Activated CD8-positive, alpha-beta memory T cell treated with anti-CD3 and anti-CD28 coated beads for 36 hours (primary cell): ENCODE measurements at regions not wholly inside any gene's neighbourhood (a gene's known extent, or its start where the extent isn't known, plus 50 kb on each side); places are given as distances from the start of the nearest gene placed in this dataset.
"Not testable (repeated sequence)": the region's sequence is repeated elsewhere in the genome, so short reads cannot be mapped to it uniquely, and the experiment has no call there.

Experiments
- CTCF ChIA-PET: fragments of 350-600 bp; sonication (Branson Sonifier 250); formaldehyde crosslinking; loops from one replicate; lab custom pipeline; 2021; ENCODE audit warnings: antibody characterized with exemption; lab: Charles Lee
- POLR2A ChIA-PET: fragments of 350-600 bp; sonication (Branson Sonifier 250); formaldehyde crosslinking; loops from one replicate; lab custom pipeline; 2021; ENCODE audit warnings: antibody characterized with exemption; lab: Charles Lee

DNA sequence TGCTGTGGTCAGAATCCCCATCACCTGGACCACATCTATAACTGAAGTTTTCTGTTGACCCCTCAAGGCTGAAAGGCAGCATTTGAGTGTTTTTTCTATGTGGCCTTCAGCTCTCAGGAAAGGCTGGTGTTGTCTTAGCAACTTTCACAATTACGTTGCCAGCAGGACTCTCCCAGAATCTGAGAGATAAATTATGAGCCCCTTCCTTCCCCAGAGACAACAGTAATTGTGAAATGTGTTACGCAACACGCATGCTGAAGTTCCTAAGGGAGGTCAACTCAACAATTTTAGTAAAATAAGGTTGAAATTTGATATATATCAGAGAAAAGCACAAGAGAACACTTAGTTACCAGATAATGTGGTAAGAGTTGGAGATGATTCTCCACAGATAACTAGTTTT is 216.5 kb upstream of the SLC8A1 start:
- POLR2A ChIA-PET = no interaction called here
- CTCF ChIA-PET = interaction anchor here (0.7 kb wide), 1 partner anchor 553 kb away, joined by 3 read pairs; no protein-coding TSS in a partner anchor

DNA sequence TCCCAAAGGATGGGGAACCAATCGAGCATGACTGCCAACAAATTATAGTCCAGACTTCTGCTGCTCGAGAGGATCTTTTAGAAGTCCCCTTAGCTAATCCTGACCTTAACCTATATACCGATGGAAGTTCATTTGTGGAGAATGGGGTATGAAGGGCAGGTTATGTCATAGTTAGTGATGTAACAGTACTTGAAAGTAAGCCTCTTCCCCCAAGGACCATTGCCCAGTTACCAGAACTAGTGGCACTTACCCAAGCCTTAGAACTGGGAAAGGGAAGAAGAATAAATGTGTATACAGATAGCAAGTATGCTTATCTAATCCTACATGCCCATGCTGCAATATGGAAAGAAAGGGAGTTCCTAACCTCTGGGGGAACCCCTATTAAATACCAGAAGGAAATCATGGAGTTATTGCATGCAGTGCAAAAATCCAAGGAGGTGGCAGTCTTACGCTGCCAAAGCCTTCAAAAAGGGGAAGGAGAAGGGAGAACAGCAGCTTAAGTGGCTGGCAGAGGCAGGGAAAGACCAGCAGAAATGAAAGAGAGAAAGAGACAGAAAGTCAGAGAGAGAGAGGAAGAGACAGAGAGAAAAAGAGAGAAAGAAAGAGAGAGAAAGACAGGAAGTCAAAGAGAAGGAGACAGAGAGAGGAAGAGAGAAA is 224.4 kb upstream of the SLC8A1 start:
- CTCF ChIA-PET, POLR2A ChIA-PET: not testable (repeated sequence)

DNA sequence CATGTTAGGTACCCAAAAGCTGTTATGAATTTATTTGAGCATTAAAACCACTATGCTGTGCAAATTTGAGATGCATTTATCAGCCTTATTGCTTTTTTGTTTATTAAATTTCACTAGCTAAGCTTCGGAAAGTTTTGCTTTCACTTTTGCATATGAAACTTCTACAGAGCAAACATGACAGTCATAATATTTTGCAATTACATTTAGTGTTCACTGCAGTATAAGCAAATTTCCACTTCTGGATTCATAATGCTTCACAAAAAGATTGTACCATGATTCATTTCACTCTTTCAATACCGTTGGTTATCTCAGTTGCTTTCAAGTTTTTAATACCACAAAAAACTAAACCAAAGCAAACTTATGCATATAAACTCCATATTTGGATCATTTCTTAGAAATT is 228.7 kb upstream of the SLC8A1 start:
- ChIA-PET CTCF (no interaction called here), POLR2A (no interaction called here)

DNA sequence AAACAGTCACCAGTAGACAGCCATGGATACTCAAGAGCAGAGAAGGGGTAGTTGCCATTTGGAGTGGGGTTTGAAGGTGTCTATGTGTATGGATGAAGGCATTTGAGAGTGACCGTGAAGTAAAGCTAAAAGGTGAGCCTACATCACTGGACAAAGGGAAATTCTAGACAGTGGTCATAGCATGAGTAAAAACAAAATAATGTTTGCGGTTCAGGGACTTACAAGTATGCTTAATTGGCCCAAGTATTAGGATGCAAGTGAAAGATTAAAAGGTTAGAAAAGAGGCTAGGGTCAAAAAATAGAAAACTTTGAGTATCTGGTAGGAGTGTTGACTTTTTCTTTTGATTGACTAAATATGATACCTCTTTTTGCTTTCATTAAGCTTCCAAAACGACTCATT is 238.1 kb upstream of the SLC8A1 start:
- ChIA-PET CTCF (no interaction called here), POLR2A (no interaction called here)

DNA sequence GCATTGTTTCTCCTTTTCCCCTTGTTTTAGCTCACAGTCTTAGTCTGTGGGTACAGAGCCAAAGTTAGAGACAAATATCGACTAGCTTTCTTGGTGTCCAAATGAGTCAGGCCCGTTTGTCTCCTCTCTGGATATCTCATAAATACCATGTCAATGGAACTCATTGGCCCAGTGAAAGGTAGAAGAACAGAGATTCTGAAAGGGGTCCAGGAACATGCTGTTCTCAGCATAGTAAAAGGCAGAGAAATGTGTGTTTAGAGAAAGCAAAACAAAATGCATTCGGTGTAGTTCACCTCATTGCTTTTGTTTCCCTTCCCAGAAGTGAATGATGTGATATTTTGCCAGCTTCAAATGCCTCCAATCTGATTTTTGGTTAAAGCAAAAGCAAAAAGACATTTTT is 238.6 kb upstream of the SLC8A1 start:
- ChIA-PET CTCF (no interaction called here), POLR2A (no interaction called here)

DNA sequence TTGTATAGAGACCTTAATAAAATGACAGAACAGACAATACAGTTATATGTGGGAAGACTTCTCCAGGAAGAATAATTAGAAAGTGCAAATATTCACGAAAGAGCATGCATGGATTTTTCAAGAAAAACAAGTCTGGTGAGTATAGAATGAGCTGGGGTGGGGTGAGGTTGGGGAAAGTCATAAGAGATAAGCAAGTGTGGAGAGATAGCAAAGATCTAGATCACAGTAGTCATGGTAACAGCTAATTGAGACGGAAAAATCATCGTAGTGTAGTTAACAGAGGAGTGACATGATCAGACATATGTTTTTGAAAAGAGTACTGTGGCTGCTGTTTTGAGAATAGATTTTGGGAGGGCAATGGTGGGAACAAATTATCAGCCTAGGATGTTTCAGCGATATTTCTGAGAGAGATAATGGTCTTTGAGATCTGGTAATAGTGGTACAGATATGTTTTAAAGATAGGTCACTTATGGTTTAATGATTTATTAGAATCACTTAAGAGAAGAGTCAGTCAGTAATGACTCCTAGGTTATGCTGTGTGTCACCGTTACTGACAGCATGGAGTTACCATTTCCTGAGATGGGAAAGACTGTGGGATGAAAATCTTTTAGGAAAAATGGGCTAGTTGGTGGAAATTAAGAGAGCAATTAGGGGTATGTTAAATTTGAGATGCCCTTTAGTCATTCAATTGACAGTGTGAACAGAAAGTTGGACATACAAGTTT is 248.5 kb upstream of the SLC8A1 start:
- ChIA-PET POLR2A (no interaction called here), CTCF (no interaction called here)

DNA sequence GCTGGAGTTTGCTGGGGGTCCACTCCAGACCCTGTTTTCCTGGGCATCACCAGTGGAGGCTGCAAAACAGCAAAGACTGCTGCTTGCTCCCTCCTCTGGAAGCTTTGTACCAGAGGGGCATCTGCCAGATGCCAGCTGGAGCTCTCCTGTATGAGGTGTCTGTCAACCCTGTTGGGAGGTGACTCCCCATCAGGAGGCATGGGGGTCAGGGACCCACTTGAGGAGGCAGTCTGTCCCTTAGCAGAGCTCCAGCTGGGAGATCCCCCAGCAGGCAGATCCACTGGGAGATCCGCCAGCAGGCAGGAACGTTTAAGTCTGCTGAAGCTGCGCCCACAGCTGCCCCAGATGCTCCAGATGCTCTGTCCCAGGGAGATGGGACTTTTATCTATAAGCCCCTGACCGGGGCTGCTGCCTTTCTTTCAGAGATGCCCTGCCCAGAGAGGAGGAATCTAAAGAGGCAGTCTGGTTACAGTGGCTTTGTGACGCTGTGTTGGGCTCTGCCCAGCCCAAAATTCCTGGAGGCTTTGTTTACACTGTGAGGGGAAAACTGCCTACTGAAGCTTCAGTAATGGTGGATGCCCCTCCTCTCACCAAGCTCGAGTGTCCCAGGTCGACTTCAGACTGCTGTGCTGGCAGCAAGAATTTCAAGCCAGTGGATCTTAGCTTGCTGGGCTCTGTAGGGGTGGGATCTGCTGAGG is 260.5 kb upstream of the SLC8A1 start:
- POLR2A ChIA-PET, CTCF ChIA-PET: not testable (repeated sequence)

DNA sequence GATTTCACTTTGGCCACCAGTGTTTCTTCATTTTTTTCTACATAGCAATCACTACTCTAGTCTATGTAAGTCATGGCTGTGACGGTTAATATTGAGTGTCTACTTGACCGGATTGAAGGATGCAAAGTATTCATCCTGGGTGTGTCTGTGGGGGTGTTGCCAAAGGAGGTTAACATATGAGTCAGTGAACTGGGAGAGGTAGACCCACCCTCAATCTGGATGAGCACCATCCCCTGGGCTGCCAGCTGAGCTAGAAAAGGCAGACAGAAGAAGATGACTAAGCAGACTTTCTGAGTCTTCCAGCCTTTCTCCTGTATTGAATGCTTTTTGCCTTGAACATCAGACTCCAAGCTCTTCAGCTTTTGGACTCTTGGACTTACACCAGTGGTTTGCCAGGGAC is 265.0 kb upstream of the SLC8A1 start:
- POLR2A ChIA-PET = no interaction called here

DNA sequence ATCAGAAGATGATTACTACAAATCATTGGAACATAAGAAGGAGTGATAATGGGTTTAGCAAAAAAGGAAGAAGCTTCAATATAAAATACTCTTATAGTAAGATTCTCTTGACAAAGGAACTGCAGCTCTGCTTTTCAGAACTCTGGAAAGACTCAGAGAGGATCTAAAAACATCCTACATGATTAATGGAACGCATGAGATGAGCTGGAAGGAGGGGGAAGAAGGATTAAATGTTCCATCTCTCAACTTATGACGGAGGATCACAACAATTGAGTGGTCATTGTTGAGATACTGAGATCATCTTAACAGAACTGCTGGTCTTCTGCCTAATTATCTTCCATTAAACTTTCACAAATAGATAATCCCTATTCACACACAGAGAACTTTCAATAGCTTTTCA is 267.5 kb upstream of the SLC8A1 start:
- POLR2A ChIA-PET = no interaction called here
- CTCF ChIA-PET = no interaction called here

More for the DNA sequence above, 265.0 kb upstream of the SLC8A1 start:
- CTCF ChIA-PET = no interaction called here

DNA sequence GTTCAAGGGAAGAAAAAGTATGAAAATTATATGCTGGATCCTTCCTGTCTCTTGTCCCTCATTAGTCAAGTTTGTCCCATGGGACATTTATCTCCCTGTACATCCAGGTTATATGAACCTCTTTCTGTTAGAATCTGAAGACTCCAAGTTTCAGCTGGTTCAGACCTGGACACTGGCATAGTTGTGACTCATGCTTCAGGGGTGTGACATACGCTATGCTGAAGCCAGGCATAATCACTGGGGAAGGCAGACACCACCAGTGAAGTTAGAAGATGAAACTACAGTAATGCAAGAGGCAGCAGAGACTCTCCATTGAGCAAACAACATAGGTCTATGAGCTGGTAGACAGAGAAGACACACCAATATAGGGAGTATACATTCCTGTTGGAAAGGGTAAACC is 269.7 kb upstream of the SLC8A1 start:
- ChIA-PET POLR2A (no interaction called here), CTCF (no interaction called here)

DNA sequence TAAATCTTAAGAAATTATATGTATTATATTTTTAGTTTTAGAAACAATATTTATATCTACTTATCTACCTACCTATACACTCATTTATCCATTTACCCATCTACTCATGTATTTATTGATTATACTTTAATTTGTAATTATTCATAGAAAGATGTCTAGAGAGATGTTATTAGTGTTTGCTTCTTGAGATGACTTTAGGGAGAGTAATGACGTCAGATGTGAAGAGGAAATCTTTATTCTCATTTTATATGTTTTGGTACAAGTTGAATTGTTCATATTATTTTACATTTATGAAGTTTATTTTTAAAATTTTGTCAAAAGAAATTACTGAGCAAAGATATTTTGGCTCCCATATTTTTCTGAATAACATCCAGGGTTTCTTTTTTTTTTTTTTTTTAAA is 271.3 kb upstream of the SLC8A1 start:
- ChIA-PET POLR2A (no interaction called here), CTCF (no interaction called here)

DNA sequence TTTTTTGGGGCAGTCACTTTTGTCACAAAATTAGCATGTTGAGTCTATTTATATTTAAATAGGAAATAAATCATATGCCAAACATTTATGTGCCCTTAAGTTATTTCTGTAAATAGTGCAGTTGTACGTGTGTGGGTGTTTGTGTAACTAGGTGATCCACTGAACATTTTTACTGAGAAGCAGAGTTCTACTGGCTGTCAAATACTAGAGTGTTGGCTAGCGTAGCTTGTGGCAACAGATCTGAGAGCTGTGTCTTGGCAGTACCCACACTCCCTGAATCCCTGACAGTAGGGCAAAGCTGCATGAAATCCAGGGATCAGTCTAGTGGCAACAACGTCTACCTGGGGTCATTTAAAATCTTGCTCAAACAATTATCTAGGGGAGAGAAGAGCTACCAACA is 273.1 kb upstream of the SLC8A1 start:
- CTCF ChIA-PET = no interaction called here

DNA sequence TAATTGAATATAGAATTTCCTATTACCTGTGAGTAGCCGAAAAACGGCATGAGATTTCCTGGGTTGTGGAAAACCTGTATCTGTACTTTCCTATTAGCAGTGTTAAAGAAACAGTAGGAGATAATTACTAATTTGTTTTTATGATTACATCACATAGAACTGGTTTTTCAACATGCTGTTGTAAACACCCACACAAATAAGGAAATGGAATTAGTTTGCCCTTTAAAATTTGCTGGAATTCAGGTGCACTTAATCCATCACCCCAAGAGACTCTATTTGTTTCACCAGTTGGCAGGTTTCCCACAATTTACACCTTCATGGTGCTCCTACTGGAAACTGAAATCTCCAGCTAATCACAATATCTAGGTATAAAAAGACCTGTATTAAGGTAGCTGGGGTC is 274.1 kb upstream of the SLC8A1 start:
- ChIA-PET CTCF (no interaction called here), POLR2A (no interaction called here)

More for the DNA sequence above, 273.1 kb upstream of the SLC8A1 start:
- POLR2A ChIA-PET = no interaction called here

DNA sequence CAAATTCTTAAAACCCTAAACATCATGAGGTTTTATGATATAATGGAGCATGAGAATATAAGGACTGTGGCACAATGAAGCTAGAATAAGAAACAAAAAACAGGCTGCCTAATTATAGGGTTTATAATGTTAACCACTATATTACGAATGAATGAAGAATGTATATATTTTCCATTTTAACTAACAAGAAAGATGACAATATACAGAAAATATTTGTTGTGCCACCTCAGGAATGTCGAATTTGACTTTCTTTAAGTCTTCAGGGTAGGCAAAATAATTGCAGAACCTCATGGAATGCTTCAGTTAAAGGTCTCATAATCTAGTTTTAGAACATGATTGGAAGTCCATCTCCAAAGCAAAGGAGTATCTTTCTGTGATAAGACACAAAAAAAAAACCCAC is 282.9 kb upstream of the SLC8A1 start:
- ChIA-PET POLR2A (no interaction called here), CTCF (no interaction called here)

DNA sequence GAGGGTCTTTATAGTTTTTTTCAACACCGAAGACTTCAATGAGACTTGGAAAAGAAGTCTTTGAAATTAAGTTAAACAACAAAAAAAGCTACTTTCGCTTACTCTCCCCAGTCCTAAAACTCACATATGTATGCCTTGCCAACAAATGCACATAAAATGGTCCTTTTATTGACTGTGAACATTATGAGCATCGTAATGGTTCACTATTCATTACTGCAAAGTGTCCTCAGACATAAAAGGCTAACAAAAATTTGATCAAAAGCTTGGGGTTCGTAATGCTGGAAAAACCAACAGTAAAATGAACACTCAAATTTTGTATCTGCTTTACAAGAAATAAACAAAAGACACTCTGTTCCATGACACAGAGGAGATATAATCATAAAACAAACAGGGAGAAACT is 285.3 kb upstream of the SLC8A1 start:
- ChIA-PET POLR2A (no interaction called here), CTCF (no interaction called here)

DNA sequence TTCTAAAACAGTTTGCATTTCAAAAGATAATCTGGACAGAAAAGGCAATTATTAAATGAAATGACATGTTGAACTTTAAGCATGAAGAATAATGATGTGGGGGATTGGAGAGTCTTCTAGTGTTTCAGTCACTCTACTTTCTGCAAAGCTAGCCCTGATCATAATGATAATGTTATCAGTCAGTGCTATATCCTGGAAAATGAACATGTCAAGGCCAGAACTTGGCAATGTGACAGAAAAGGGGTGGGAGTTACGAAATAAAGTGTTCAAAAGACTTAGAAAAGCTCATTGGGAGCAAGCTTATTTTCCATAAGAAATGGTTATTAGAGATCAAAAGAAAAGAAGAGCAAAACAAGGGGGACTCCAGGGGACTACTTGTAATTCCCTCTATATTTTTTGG is 288.5 kb upstream of the SLC8A1 start:
- ChIA-PET CTCF (no interaction called here), POLR2A (no interaction called here)

DNA sequence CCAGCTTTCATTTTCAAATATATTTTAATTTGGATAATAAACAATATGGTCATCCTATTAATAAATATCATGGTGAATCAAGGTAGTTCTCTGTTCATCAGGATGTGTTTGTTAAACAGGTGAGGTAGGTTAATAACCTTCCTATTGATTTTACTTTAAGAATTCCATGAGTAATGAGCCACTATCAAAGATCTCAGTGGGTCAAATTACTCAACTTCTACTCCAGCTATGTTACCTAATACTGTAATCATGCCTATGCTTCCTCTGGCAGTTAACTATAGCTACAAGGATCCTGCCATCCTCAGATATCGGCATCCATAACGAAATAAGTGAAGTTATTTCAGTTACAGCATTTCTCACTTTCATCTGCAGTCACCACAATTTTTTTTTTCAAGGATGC is 289.6 kb upstream of the SLC8A1 start:
- POLR2A ChIA-PET = no interaction called here
- CTCF ChIA-PET = interaction anchor here (0.6 kb wide), 1 partner anchor 50 kb away, joined by 3 read pairs; no protein-coding TSS in a partner anchor

DNA sequence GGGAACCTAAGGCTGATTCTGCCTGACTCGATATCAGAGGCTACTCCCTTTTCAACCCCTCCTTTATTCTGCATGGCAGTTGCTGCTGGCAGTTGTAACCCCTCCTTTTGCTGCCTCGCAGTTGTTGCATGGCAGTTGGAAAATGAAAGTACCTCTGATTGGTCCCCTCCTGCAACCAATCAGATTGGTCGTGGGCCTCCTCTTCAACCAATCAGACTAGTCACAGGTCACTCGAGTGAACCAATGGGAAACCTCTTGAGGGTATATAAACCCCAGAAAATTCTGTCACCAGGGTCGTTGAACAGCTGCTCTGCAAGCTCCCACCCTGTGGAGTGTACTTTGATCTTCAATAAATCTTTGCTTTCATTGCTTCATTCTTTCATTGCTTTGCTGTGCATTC is 294.3 kb upstream of the SLC8A1 start:
- ChIA-PET CTCF (no interaction called here), POLR2A (no interaction called here)

DNA sequence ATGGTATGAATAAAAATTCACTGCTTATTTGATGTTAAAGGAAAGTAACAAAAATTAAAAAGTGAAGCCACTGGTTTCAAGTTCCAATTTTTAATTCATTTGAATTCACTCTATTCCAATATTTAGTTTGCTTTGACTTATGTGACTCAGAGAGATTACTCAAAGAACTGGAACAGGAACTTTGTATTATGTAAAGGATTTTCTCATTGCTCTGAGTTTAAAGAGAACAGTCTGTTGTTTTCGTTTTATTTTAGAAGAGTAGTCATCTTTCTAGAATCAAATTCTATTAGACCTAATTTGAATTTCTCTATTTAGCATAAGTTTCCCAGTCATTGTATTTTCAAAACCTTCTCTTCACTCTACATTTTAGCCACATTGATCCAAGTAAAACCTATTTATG is 300.1 kb upstream of the SLC8A1 start:
- CTCF ChIA-PET = no interaction called here
- POLR2A ChIA-PET = no interaction called here

DNA sequence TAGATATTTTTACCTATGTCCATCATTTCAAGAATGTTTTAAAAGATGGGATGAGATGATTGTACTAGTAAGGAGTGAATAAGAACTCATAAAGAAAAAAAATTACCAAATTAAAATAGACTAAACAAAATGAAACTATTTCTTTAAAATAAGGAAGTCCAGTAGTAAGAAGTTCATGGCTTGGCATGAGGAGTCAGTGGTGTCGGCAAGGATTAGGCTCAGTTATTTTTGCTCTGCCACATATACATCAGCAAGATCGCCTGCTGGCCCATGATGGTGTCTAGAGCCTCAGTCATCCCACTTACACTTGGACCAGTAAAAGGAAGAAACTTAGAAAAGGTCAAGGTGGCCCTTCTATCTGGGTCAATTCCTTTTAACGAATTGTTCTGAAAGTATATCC is 300.9 kb upstream of the SLC8A1 start:
- ChIA-PET POLR2A (no interaction called here), CTCF (no interaction called here)

DNA sequence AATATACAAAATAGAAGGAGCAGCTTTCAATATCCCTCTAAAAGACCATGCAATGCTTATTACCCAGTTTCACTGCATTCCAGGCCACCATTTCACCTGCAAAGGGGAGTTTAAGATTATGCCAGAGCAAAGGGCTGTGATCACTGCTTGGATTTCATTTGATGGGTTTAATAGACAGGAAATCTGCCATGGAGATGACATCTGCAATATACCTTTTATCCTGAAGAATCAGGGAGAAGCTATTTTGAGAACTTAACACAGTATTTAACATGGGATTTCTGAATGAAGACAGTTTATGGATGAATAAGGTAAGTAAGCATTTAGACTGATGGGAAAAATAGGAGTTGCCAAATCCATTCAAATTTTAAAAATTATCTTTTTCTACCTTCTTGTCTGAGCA is 303.0 kb upstream of the SLC8A1 start:
- CTCF ChIA-PET = no interaction called here
- POLR2A ChIA-PET = no interaction called here
